UCSD-AML1 (cell line): ENCODE measurements at regions not wholly inside any gene's neighbourhood (a gene's known extent, or its start where the extent isn't known, plus 50 kb on each side); places are given as distances from the start of the nearest gene placed in this dataset.
"Not testable (repeated sequence)": the region's sequence is repeated elsewhere in the genome, so short reads cannot be mapped to it uniquely, and the experiment has no call there.

Experiments used
- DNase-seq: peaks from one replicate; lab custom pipeline; 2025; ENCODE audit not compliant: unreplicated experiment; lab: John Stamatoyannopoulos, UW

DNA sequence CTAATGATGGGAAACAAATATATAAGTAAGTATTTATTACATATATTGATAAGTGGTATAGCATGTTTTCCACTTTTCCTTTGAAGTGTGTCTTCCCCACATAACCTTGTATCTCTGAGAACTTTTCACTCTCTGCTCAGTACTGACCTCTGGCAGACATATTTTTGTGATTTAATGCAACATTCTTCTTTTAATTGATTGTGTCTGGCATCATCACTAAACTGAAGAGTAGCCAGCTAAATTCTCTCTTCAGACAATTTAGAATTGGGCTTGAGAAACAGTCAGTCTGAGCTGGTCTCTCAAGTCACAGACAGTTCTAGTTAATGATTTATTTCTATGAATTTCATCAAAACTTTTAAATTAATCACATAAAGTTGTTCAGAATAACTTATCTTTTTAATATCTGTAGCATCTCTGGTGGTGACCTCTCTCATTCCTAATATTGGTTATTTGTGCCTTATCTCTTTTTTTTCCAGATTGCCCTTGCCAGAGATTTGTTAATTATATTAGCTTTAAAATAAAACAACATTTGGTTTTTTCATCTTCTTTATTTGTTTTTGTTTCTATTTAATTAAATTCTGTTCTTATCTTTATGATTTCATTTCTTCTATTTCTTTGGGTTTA is 230.0 kb upstream of the VLDLR start:
- not testable (repeated sequence) for DNase-seq

GRCh38 chr9:2394087-2394741 is 227.4 kb upstream of the VLDLR start:
- not testable (repeated sequence) for DNase-seq

DNA sequence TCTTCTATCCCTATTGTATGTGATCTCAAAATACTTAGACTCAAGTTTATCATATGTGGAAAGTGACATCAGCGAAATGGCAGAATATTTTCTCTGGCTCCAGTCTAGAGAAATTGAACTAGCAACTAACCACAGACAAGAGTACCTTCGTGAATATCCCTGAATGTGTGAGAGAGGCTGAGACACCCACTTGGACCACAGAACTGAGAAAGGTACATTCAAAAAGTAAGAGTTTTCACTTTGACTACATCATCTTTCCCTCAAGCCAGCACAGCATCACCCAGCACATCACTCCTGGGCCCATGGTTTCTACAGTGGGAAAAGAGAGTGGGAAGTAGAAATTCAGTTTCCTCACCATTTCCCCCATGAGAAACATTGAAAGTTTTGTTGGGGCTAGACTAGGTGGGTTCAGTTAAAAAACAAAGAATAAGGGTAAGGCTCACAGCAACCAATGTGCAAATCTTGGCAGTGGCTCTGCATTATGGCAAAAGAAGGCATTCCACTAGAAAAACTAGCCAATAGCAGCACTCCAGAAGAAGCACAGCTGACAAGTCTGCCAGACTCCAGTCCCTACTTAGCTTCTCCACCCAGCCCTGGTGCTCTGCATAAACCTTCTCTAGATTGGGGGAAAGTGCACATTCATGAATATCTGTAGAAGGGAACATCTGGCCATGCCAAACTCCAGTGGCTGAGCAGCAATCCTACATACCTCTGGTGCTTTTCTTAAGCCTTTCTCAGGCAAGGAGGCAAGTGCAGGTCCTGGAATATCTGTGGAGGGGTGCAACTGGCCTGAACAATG is 225.6 kb upstream of the VLDLR start:
- no peak for DNase-seq

DNA sequence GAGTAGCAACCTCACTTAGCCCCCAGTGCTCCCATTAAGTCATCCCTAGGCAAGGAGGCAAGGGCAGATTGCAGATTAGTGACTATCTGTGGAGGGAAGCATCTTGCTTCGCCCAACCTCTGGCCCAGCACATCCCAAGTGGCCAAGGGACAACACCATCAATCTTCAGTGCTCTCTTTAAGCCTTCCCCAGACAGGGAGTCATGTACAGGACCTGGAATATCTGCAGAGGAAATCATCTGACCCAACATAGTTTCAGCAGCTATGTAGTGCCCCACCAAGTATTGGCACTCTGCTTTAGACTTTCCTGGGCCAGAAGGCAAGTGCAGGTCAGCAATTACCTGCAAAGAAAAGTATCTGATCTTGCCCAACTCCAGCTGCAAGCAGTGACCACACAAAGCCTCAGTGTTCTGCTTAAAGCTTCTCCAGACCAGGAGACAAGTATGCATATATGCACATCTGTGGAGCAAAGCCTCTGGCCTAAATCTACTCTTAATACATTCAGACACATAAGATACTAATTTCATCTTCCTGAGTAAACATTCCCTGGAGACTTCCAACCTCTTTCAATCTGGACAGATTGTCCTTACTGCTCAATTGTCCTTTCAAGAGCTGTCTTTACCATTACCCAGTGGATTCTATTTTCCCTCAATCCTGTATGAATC is 224.8 kb upstream of the VLDLR start:
- no peak for DNase-seq

GRCh38 chr9:2397875-2398274 is 223.7 kb upstream of the VLDLR start:
- not testable (repeated sequence) for DNase-seq

- not testable (repeated sequence) for DNase-seq
These were observed 219.8 kb upstream of the VLDLR start for GRCh38 chr9:2401746-2402145.

GRCh38 chr9:2403701-2404100 is 217.9 kb upstream of the VLDLR start:
- no peak for DNase-seq

GRCh38 chr9:2406252-2406651 is 215.3 kb upstream of the VLDLR start:
- DNase-seq: no peak

DNA sequence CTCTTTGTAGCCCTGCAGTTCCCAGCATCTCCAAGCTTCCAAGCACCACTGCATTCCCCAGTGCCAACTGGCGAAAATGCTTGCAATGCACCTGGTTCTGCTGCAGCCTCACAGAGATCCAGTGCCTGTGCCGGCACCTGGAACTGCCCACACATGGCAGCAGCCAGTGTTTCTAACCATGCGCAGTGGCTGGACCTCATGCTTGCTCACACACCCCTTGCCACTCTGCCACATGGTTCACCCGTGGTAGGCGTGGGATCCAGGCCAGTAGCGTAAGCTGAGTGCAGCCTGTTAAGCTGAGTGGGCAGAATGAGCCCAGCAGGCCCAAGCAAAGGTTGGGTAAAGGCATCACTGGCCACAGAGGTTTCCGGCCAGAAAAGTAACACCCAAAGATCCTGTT is 214.1 kb upstream of the VLDLR start:
- DNase-seq: no peak

- no peak for DNase-seq
These were observed 209.9 kb upstream of the VLDLR start for GRCh38 chr9:2411459-2412215.

GRCh38 chr9:2413160-2413805 is 208.3 kb upstream of the VLDLR start:
- no peak for DNase-seq

DNA sequence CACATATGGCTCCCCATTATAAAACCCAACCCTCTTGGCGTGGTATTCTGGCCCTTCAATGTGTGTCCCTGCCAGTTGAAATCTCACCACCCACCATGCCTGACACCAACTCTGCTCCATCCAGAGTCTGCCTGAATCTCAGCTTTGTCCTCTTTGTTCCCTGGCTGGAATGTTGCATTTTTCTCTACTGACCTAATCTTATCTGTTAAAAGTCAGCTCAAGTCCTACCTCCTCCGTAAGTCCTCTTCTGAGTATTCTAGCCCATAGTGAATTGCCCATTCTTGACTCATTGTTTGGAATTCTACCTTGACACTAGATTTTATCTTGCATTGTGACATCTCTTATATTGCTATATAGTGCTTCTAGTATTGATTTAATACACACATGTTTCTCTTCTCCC is 207.1 kb upstream of the VLDLR start:
- DNase-seq: no peak

DNA sequence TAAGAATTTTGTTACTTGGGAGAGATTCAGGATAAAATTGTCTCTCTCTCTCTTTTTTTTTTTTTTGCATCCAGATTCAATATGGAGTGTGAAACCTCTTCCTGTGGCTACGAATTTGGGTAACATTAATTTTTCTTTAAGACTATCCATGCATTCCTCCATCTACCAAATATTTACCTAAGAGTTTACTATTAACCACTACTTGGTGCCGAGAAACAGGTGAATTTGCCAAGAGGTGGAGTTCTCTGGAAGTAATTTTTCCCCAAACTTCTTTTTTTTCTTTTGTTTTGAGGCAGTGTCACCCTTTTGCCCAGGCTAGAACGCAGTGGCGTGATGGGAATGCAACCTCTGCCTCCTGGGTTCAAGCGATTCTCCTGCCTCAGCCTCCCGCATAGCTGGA is 206.3 kb upstream of the VLDLR start:
- DNase-seq: no peak

DNA sequence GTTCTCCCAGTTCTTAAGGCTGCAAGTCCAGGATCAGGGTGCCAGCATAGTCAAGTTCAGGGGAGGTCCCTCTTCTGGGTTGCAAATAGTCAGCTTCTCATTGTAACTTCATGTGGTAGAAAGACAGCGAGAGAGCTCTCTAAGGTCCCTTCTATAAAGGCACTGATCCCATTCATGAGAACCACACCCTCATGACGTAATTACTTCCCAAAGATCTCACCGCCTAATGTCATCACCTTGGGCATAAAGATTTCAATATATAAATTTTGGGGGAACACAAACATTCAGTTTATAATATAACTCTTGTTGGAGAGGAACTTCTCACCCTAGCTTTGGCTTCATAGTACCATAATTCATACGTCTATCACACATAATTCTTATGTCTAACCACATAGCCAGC is 203.9 kb upstream of the VLDLR start:
- no peak for DNase-seq

DNA sequence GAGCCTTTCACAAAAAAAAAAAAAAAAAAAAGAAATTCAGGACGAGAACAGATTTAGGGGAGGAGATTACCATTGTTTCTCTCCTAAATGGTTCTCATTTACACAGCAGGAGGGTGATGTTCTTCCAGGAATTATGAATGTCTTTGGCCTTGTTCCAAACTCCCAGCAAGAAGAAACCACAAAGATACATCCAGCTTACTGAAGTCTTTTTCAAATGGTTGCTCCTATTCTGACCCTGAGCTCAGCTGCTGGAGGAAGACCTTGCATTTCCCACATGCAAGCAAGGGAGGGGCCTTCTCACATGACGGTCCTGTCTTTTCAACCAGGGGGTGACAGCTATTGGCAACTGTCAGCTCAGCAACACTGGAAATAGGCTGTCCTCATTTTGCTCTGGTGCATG is 203.0 kb upstream of the VLDLR start:
- DNase-seq: no peak

DNA sequence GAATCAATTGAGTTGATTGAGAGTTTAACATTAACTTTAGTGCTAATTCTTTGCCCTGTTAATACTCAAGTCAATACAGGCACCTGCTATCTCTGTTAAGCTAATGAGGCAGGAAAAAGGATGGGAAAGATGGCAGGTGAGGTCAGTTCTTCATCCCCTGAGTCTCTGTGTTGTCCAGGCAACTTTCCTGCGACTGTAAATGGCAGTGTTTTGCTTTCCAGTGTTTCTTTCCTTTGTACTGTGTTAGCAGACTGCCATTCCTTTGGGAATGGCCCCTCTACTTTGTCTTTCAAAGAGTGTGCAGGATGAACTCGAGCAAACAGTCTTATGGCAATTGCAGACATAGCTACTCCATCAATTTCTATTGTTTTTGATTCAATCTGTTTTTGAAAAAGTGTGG is 202.2 kb upstream of the VLDLR start:
- no peak for DNase-seq

DNA sequence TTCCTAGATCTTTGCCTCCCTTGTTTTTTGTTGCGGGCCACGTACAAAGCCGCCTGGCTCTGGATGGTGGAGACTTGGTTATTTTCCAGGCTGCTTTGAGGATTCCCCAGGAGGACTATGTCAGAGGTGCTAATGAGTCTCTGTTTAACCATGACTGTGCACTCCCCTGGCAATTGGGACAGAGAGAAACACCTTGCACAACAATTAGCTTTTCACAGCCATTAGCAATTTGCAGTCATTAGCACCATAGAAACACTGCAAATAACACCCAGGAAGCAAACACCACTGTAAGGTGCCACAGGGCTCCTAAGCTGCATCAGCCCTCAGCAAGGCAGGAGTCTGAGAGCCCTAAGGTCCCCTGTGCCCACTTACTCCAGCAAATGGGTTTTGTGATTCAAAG is 201.0 kb upstream of the VLDLR start:
- DNase-seq: no peak

DNA sequence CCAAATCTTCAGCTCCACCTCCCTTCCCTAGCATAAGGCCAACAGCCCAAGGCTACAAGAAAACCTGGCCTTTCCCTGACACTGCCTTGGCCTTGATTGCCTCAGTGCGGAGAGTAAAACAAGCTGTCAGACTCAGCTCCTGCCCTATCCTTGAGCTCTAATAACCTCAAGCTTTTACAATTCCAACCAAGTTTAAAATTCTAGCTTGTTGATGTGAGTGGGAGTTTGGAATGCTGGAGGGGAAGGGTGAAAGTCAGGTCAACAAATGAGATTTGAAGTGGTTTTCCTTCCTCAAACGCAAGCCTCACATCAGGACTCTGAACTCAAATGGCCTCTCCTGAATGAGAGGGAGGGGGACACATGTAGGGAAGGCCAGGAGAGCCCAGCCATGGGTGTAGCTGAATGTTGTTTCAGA is 197.0 kb upstream of the VLDLR start:
- no peak for DNase-seq

GRCh38 chr9:2425676-2426075 is 195.9 kb upstream of the VLDLR start:
- DNase-seq: no peak

GRCh38 chr9:2427120-2427891 is 194.3 kb upstream of the VLDLR start:
- DNase-seq: no peak
